ENCODE measurements at regions not wholly inside any gene's neighbourhood (a gene's known extent, or its start where the extent isn't known, plus 50 kb on each side); places are given as distances from the start of the nearest gene placed in this dataset.
A peak's percentile ranks its signal among the peaks of the same experiment; 100 is the strongest.

- peaks cover 32% of the 10 kb centered on the region in 2 donors for H3K4me1 ChIP-seq (ENCODE audit: control insufficient read depth in 1 of 2, insufficient read depth in 2 of 2, low read length in 2 of 2)
- H3K27me3 ChIP-seq (ENCODE audit: control insufficient read depth in 1 of 2, insufficient read depth in 2 of 2, low read length in 2 of 2) = no peaks in the 10 kb centered on the region
- H3K9me3 ChIP-seq (ENCODE audit: control insufficient read depth in 1 of 2, low read length in 2 of 2) = peaks cover 4 to 8% of the 10 kb centered on the region in 2 donors
- H3K36me3 ChIP-seq (ENCODE audit: control insufficient read depth in 1 of 2, insufficient read depth in 2 of 2, low read length in 2 of 2) = no peaks in the 10 kb centered on the region
- peak overlapping the region in 1 of 2 donors; percentile 14 for H3K4me3 ChIP-seq (ENCODE audit: low read depth in 1 of 2, low read length in 2 of 2)
- no peak overlapping the region for H3K9ac ChIP-seq (ENCODE audit: low read depth in 1 of 2, low read length in 2 of 2)
- H3K27ac ChIP-seq (ENCODE audit: low read depth, low read length) = no peak overlapping the region
Observed at GRCh38 chr16:86026171-86026910, 127.4 kb downstream of the IRF8 start.

- Histone ChIP-seq H3K36me3 (ENCODE audit: control insufficient read depth in 1 of 2, insufficient read depth in 2 of 2, low read length in 2 of 2) (no peaks in the 10 kb centered on the region), H3K27ac (ENCODE audit: low read depth, low read length) (no peak overlapping the region), H3K4me1 (ENCODE audit: control insufficient read depth in 1 of 2, insufficient read depth in 2 of 2, low read length in 2 of 2) (peaks cover 32% of the 10 kb centered on the region in 2 donors), H3K9me3 (ENCODE audit: control insufficient read depth in 1 of 2, low read length in 2 of 2) (peaks cover 4 to 8% of the 10 kb centered on the region in 2 donors), H3K27me3 (ENCODE audit: control insufficient read depth in 1 of 2, insufficient read depth in 2 of 2, low read length in 2 of 2) (no peaks in the 10 kb centered on the region), H3K9ac (ENCODE audit: low read depth in 1 of 2, low read length in 2 of 2) (no peak overlapping the region), H3K4me3 (ENCODE audit: low read depth in 1 of 2, low read length in 2 of 2) (peak overlapping the region in 1 of 2 donors; percentile 14)
Observed at GRCh38 chr16:86026916-86027315, 128.0 kb downstream of the IRF8 start.

- Histone ChIP-seq H3K36me3 (ENCODE audit: control insufficient read depth in 1 of 2, insufficient read depth in 2 of 2, low read length in 2 of 2) (no peaks in the 10 kb centered on the region), H3K4me1 (ENCODE audit: control insufficient read depth in 1 of 2, insufficient read depth in 2 of 2, low read length in 2 of 2) (peaks cover 32% of the 10 kb centered on the region in 2 donors), H3K9ac (ENCODE audit: low read depth in 1 of 2, low read length in 2 of 2) (no peak overlapping the region), H3K27me3 (ENCODE audit: control insufficient read depth in 1 of 2, insufficient read depth in 2 of 2, low read length in 2 of 2) (no peaks in the 10 kb centered on the region), H3K27ac (ENCODE audit: low read depth, low read length) (no peak overlapping the region), H3K4me3 (ENCODE audit: low read depth in 1 of 2, low read length in 2 of 2) (peak overlapping the region in 1 of 2 donors; percentile 14), H3K9me3 (ENCODE audit: control insufficient read depth in 1 of 2, low read length in 2 of 2) (peaks cover 4 to 8% of the 10 kb centered on the region in 2 donors)
Observed at GRCh38 chr16:86027373-86028126, 128.6 kb downstream of the IRF8 start.

- Histone ChIP-seq H3K27ac (ENCODE audit: low read depth, low read length) (no peak overlapping the region), H3K4me1 (ENCODE audit: control insufficient read depth in 1 of 2, insufficient read depth in 2 of 2, low read length in 2 of 2) (peaks cover 32 to 38% of the 10 kb centered on the region in 2 donors), H3K4me3 (ENCODE audit: low read depth in 1 of 2, low read length in 2 of 2) (no peak overlapping the region), H3K36me3 (ENCODE audit: control insufficient read depth in 1 of 2, insufficient read depth in 2 of 2, low read length in 2 of 2) (no peaks in the 10 kb centered on the region), H3K9me3 (ENCODE audit: control insufficient read depth in 1 of 2, low read length in 2 of 2) (peaks cover 3 to 7% of the 10 kb centered on the region in 2 donors), H3K9ac (ENCODE audit: low read depth in 1 of 2, low read length in 2 of 2) (no peak overlapping the region), H3K27me3 (ENCODE audit: control insufficient read depth in 1 of 2, insufficient read depth in 2 of 2, low read length in 2 of 2) (no peaks in the 10 kb centered on the region)
Observed at GRCh38 chr16:86029131-86029741, 130.3 kb downstream of the IRF8 start.

GRCh38 chr16:86030116-86030515 is 131.2 kb downstream of the IRF8 start:
- no peak overlapping the region for H3K4me3 ChIP-seq (ENCODE audit: low read depth in 1 of 2, low read length in 2 of 2)
- H3K9ac ChIP-seq (ENCODE audit: low read depth in 1 of 2, low read length in 2 of 2) = no peak overlapping the region
- H3K9me3 ChIP-seq (ENCODE audit: control insufficient read depth in 1 of 2, low read length in 2 of 2) = no peaks in the 10 kb centered on the region
- no peaks in the 10 kb centered on the region for H3K27me3 ChIP-seq (ENCODE audit: control insufficient read depth in 1 of 2, insufficient read depth in 2 of 2, low read length in 2 of 2)
- H3K4me1 ChIP-seq (ENCODE audit: control insufficient read depth in 1 of 2, insufficient read depth in 2 of 2, low read length in 2 of 2) = peaks cover 32 to 38% of the 10 kb centered on the region in 2 donors
- H3K36me3 ChIP-seq (ENCODE audit: control insufficient read depth in 1 of 2, insufficient read depth in 2 of 2, low read length in 2 of 2) = no peaks in the 10 kb centered on the region
- H3K27ac ChIP-seq (ENCODE audit: low read depth, low read length) = no peak overlapping the region

- Histone ChIP-seq H3K27ac (ENCODE audit: low read depth, low read length) (no peak overlapping the region), H3K4me1 (ENCODE audit: control insufficient read depth in 1 of 2, insufficient read depth in 2 of 2, low read length in 2 of 2) (peaks cover 29 to 31% of the 10 kb centered on the region in 2 donors)
Observed at GRCh38 chr16:86031141-86031678, 132.2 kb downstream of the IRF8 start.

GRCh38 chr16:86033016-86033474 is 134.1 kb downstream of the IRF8 start:
- no peak overlapping the region for H3K4me3 ChIP-seq (ENCODE audit: low read depth in 1 of 2, low read length in 2 of 2)
- H3K4me1 ChIP-seq (ENCODE audit: control insufficient read depth in 1 of 2, insufficient read depth in 2 of 2, low read length in 2 of 2) = peaks cover 14 to 19% of the 10 kb centered on the region in 2 donors
- H3K27me3 ChIP-seq (ENCODE audit: control insufficient read depth in 1 of 2, insufficient read depth in 2 of 2, low read length in 2 of 2) = peaks cover 0 to 2% of the 10 kb centered on the region in 2 donors
- H3K36me3 ChIP-seq (ENCODE audit: control insufficient read depth in 1 of 2, insufficient read depth in 2 of 2, low read length in 2 of 2) = no peaks in the 10 kb centered on the region
- H3K9ac ChIP-seq (ENCODE audit: low read depth in 1 of 2, low read length in 2 of 2) = no peak overlapping the region
- no peaks in the 10 kb centered on the region for H3K9me3 ChIP-seq (ENCODE audit: control insufficient read depth in 1 of 2, low read length in 2 of 2)
- no peak overlapping the region for H3K27ac ChIP-seq (ENCODE audit: low read depth, low read length)

More at GRCh38 chr16:86031141-86031678, 132.2 kb downstream of the IRF8 start:
- no peaks in the 10 kb centered on the region for H3K27me3 ChIP-seq (ENCODE audit: control insufficient read depth in 1 of 2, insufficient read depth in 2 of 2, low read length in 2 of 2)
- H3K9me3 ChIP-seq (ENCODE audit: control insufficient read depth in 1 of 2, low read length in 2 of 2) = no peaks in the 10 kb centered on the region
- H3K9ac ChIP-seq (ENCODE audit: low read depth in 1 of 2, low read length in 2 of 2) = no peak overlapping the region
- H3K36me3 ChIP-seq (ENCODE audit: control insufficient read depth in 1 of 2, insufficient read depth in 2 of 2, low read length in 2 of 2) = no peaks in the 10 kb centered on the region
- no peak overlapping the region for H3K4me3 ChIP-seq (ENCODE audit: low read depth in 1 of 2, low read length in 2 of 2)

- Histone ChIP-seq H3K27me3 (ENCODE audit: control insufficient read depth in 1 of 2, insufficient read depth in 2 of 2, low read length in 2 of 2) (peaks cover 0 to 2% of the 10 kb centered on the region in 2 donors), H3K9me3 (ENCODE audit: control insufficient read depth in 1 of 2, low read length in 2 of 2) (no peaks in the 10 kb centered on the region), H3K9ac (ENCODE audit: low read depth in 1 of 2, low read length in 2 of 2) (no peak overlapping the region), H3K4me3 (ENCODE audit: low read depth in 1 of 2, low read length in 2 of 2) (no peak overlapping the region), H3K27ac (ENCODE audit: low read depth, low read length) (no peak overlapping the region), H3K4me1 (ENCODE audit: control insufficient read depth in 1 of 2, insufficient read depth in 2 of 2, low read length in 2 of 2) (peaks cover 18 to 23% of the 10 kb centered on the region in 2 donors), H3K36me3 (ENCODE audit: control insufficient read depth in 1 of 2, insufficient read depth in 2 of 2, low read length in 2 of 2) (no peaks in the 10 kb centered on the region)
Observed at GRCh38 chr16:86033971-86034370, 135.0 kb downstream of the IRF8 start.

GRCh38 chr16:86034421-86034919 is 135.5 kb downstream of the IRF8 start:
- Histone ChIP-seq H3K36me3 (ENCODE audit: control insufficient read depth in 1 of 2, insufficient read depth in 2 of 2, low read length in 2 of 2) (no peaks in the 10 kb centered on the region), H3K4me1 (ENCODE audit: control insufficient read depth in 1 of 2, insufficient read depth in 2 of 2, low read length in 2 of 2) (peaks cover 13 to 18% of the 10 kb centered on the region in 2 donors), H3K27me3 (ENCODE audit: control insufficient read depth in 1 of 2, insufficient read depth in 2 of 2, low read length in 2 of 2) (peaks cover 0 to 3% of the 10 kb centered on the region in 2 donors), H3K9ac (ENCODE audit: low read depth in 1 of 2, low read length in 2 of 2) (no peak overlapping the region), H3K9me3 (ENCODE audit: control insufficient read depth in 1 of 2, low read length in 2 of 2) (no peaks in the 10 kb centered on the region), H3K27ac (ENCODE audit: low read depth, low read length) (no peak overlapping the region), H3K4me3 (ENCODE audit: low read depth in 1 of 2, low read length in 2 of 2) (no peak overlapping the region)
